Transverse colon (tissue), 4 donors: ENCODE measurements at regions not wholly inside any gene's neighbourhood (a gene's known extent, or its start where the extent isn't known, plus 50 kb on each side); places are given as distances from the start of the nearest gene placed in this dataset.

Experiments used
- DNase-seq: peaks from one replicate; pipeline ENCODE4 v3.0.0-alpha.2; 2019
- H3K27ac ChIP-seq, 4 donors: fragments of 200-600 bp; sonication (generic); 2 replicates each; pipeline ENCODE4 v1.5.1; 2016 to 2018; ENCODE audit warnings: inconsistent platforms in 4 of 4
- H3K27me3 ChIP-seq: fragments of 200-600 bp; sonication (generic); 2 replicates; pipeline ENCODE4 v1.5.1; 2017; ENCODE audit warnings: inconsistent platforms
- H3K36me3 ChIP-seq, 4 donors: fragments of 200-600 bp; sonication (generic); 2 replicates each; pipeline ENCODE4 v1.5.1; 2017 to 2019; ENCODE audit warnings: inconsistent platforms in 4 of 4
- H3K4me1 ChIP-seq, 4 donors: fragments of 200-600 bp; sonication (generic); 2 replicates each; pipeline ENCODE4 v1.5.1; 2017 to 2020; ENCODE audit warnings: inconsistent platforms in 4 of 4
- H3K4me3 ChIP-seq, 4 donors: fragments of 200-600 bp; sonication (generic); 1 replicate in 1 of 4; 2 replicates in 3 of 4; pipeline versions ENCODE4 v1.5.1 to v1.6.1; 2017 to 2019; ENCODE audit warnings: inconsistent platforms in 4 of 4
- H3K9me3 ChIP-seq, 2 donors: fragments of 200-600 bp; sonication (generic); 2 replicates each; pipeline ENCODE4 v1.5.1; 2017 to 2019; ENCODE audit warnings: inconsistent platforms in 2 of 2
- CTCF ChIP-seq, 5 experiments: fragments of 200-600 bp in 3 of 5; fragments of 450-650 bp in 2 of 5; sonication (generic) in 3 of 5; IDR thresholded peaks; 1 replicate in 2 of 5; 2 replicates in 3 of 5; pipeline ENCODE4 v1.5.1; 2016 to 2017; ENCODE audit warnings: antibody characterized with exemption in 5 of 5, inconsistent platforms in 3 of 5, mild to moderate bottlenecking in 2 of 5, moderate library complexity in 1 of 5
- EP300 ChIP-seq: sonication (generic); formaldehyde crosslinking; IDR thresholded peaks from one replicate; pipeline ENCODE4 v1.6.1; 2017; ENCODE audit warnings: antibody characterized with exemption, low read depth
- POLR2A ChIP-seq: fragments of 450-650 bp; IDR thresholded peaks from one replicate; pipeline ENCODE4 v1.6.1; 2016; ENCODE audit warnings: antibody characterized with exemption, mild to moderate bottlenecking, moderate library complexity
- POLR2AphosphoS5 ChIP-seq, 3 donors: sonication (generic); formaldehyde crosslinking; IDR thresholded peaks; one replicate each; pipeline ENCODE4 v1.6.1; 2016; ENCODE audit warnings: antibody characterized with exemption in 3 of 3
- WGBS, 2 donors: methylation state at CpG; one replicate each; pipeline ENCODE4 v1.1.5; 2018; ENCODE audit warnings: low coverage in 1 of 2; 5-methylcytosine and 5-hydroxymethylcytosine counted together
- in situ Hi-C, 4 donors: fragments of 200-750 bp; cut with MboI; loops; one replicate each; pipeline versions ENCODE4 v1.15.0 to v1.15.1; 2017; ENCODE audit warnings: low sequenced_read_pairs in 3 of 4, low pct_ligation_motif_present in 1 of 4, low pct_unique_long_range_greater_than_20kb in 1 of 4
- intact Hi-C: fragments of 100-400 bp; cut with DNase I; formaldehyde crosslinking; loops from one replicate; pipeline ENCODE4 v1.15.1; 2023; ENCODE audit warnings: low total_unique reads

GRCh38 chr2:352696-353095, 64.8 kb upstream of the ALKAL2 start:
- no peak for DNase-seq
- in situ Hi-C loops (no loop called here), intact Hi-C loops (no loop called here)
- Histone ChIP-seq H3K36me3 (no peaks in the 10 kb centered on the region), H3K4me1 (no peaks in the 10 kb centered on the region), H3K4me3 (no peak overlapping the region), H3K27ac (no peak overlapping the region), H3K27me3 (no peaks in the 10 kb centered on the region), H3K9me3 (no peaks in the 10 kb centered on the region)
- no peak for TF ChIP-seq CTCF (IDR thresholded peaks at IDR 0.05)
- TF ChIP-seq POLR2AphosphoS5 (IDR thresholded peaks at IDR 0.05): no peak
- TF ChIP-seq EP300: no peak
- no peak for TF ChIP-seq POLR2A
- WGBS, 2 donors: 72 to 75% methylated on average over 3 of the region's 3 CpGs

- Histone ChIP-seq H3K4me1 (no peaks in the 10 kb centered on the region), H3K9me3 (no peaks in the 10 kb centered on the region), H3K36me3 (no peaks in the 10 kb centered on the region), H3K27me3 (no peaks in the 10 kb centered on the region), H3K27ac (no peak overlapping the region), H3K4me3 (no peak overlapping the region)
- in situ Hi-C loops: no loop called here
- TF ChIP-seq CTCF (IDR thresholded peaks at IDR 0.05): no peak
- no peak for TF ChIP-seq POLR2AphosphoS5 (IDR thresholded peaks at IDR 0.05)
- no peak for TF ChIP-seq EP300
- 57 to 79% methylated on average over 3 of the region's 3 CpGs for WGBS, 2 donors
- intact Hi-C loops: no loop called here
- DNase-seq: no peak
Measured at GRCh38 chr2:349390-349789, 61.5 kb upstream of the ALKAL2 start.

- TF ChIP-seq CTCF (IDR thresholded peaks at IDR 0.05) (no peak), EP300 (no peak), POLR2A (no peak), POLR2AphosphoS5 (IDR thresholded peaks at IDR 0.05) (no peak)
- intact Hi-C loops (no loop called here), in situ Hi-C loops (no loop called here)
- Histone ChIP-seq H3K4me3 (no peak overlapping the region), H3K36me3 (no peaks in the 10 kb centered on the region), H3K27me3 (no peaks in the 10 kb centered on the region), H3K4me1 (no peaks in the 10 kb centered on the region), H3K9me3 (no peaks in the 10 kb centered on the region), H3K27ac (no peak overlapping the region)
- WGBS, 2 donors: 52 to 61% methylated on average over 8 of the region's 8 CpGs
- no peak for DNase-seq
Measured at GRCh38 chr2:348361-348916, 60.5 kb upstream of the ALKAL2 start.

- H3K27ac ChIP-seq: no peak overlapping the region
- in situ Hi-C loops (no loop called here), intact Hi-C loops (no loop called here)
- H3K4me3 ChIP-seq: no peak overlapping the region
- H3K36me3 ChIP-seq: no peaks in the 10 kb centered on the region
- no peak for TF ChIP-seq CTCF (IDR thresholded peaks at IDR 0.05)
- H3K27me3 ChIP-seq: no peaks in the 10 kb centered on the region
- 56 to 65% methylated on average over 4 of the region's 4 CpGs for WGBS, 2 donors
- no peaks in the 10 kb centered on the region for H3K4me1 ChIP-seq
- H3K9me3 ChIP-seq: no peaks in the 10 kb centered on the region
- no peak for DNase-seq
Measured at GRCh38 chr2:344811-345210, 56.9 kb upstream of the ALKAL2 start.
